ENCODE measurements at regions not wholly inside any gene's neighbourhood (a gene's known extent, or its start where the extent isn't known, plus 50 kb on each side); places are given as distances from the start of the nearest gene placed in this dataset.

DNA sequence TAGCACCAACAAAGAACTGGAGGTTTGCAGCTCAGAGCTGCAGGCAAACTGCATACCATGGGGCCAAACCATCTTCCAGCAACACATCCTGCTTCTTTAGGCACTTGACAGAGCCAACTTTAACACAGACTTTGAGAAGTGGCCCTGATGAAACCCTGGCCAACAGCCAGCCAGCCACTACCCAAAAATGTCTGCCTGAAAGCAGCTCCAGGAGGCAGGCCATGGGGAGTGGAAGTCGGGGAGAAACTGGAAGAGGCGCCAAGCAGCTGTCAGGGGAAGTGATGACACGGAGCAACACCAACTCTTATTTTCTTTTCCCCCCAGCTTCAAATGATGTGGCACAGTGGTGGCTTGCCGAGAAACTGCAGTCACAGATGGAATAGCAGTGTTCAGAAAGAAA is 110.9 kb upstream of the PLXNC1 start:
- TF ChIP-seq, protein P1, sequence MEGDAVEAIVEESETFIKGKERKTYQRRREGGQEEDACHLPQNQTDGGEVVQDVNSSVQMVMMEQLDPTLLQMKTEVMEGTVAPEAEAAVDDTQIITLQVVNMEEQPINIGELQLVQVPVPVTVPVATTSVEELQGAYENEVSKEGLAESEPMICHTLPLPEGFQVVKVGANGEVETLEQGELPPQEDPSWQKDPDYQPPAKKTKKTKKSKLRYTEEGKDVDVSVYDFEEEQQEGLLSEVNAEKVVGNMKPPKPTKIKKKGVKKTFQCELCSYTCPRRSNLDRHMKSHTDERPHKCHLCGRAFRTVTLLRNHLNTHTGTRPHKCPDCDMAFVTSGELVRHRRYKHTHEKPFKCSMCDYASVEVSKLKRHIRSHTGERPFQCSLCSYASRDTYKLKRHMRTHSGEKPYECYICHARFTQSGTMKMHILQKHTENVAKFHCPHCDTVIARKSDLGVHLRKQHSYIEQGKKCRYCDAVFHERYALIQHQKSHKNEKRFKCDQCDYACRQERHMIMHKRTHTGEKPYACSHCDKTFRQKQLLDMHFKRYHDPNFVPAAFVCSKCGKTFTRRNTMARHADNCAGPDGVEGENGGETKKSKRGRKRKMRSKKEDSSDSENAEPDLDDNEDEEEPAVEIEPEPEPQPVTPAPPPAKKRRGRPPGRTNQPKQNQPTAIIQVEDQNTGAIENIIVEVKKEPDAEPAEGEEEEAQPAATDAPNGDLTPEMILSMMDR (IDR thresholded peaks at IDR 0.05): no peak
- no peak for TF ChIP-seq POLR2A (IDR thresholded peaks at IDR 0.05)

Measured in esophagus squamous epithelium (tissue), 4 donors.